ENCODE measurements at regions not wholly inside any gene's neighbourhood (a gene's known extent, or its start where the extent isn't known, plus 50 kb on each side); places are given as distances from the start of the nearest gene placed in this dataset.

GRCh38 chr13:85537601-85538000 is 261.6 kb downstream of the SLITRK6 start:
- TF ChIP-seq CTCF (conservative IDR thresholded peaks at IDR 0.05; ENCODE audit: low read length) = no peak
- TF ChIP-seq EZH2phosphoT487 (IDR thresholded peaks at IDR 0.05; ENCODE audit: borderline replicate concordance, low read depth, low read length) = no peak
